ENCODE measurements at regions not wholly inside any gene's neighbourhood (a gene's known extent, or its start where the extent isn't known, plus 50 kb on each side); places are given as distances from the start of the nearest gene placed in this dataset.

- Histone ChIP-seq H3K36me3 (ENCODE audit: control insufficient read depth, insufficient read depth, low read length) (no peaks in the 10 kb centered on the region), H3K4me3 (replicated peaks; ENCODE audit: low read depth, low read length) (no peak overlapping the region), H3K27me3 (replicated peaks; ENCODE audit: control insufficient read depth, insufficient read depth, low read length) (no peaks in the 10 kb centered on the region)
- no peak for DNase-seq (ENCODE audit: extremely low read depth, insufficient read length)
- TF ChIP-seq CTCF (IDR thresholded peaks at IDR 0.05; ENCODE audit: insufficient read depth, low read length, poor library complexity, severe bottlenecking), result no peak
Measured at GRCh38 chr4:79081973-79082372, 142.7 kb upstream of the PAQR3 start.

- Histone ChIP-seq H3K36me3 (ENCODE audit: control insufficient read depth, insufficient read depth, low read length) (no peaks in the 10 kb centered on the region), H3K4me3 (replicated peaks; ENCODE audit: low read depth, low read length) (no peak overlapping the region), H3K27me3 (replicated peaks; ENCODE audit: control insufficient read depth, insufficient read depth, low read length) (no peaks in the 10 kb centered on the region)
- DNase-seq (ENCODE audit: extremely low read depth, insufficient read length), result no peak
- no peak for TF ChIP-seq CTCF (IDR thresholded peaks at IDR 0.05; ENCODE audit: insufficient read depth, low read length, poor library complexity, severe bottlenecking)
Measured at GRCh38 chr4:79078339-79078738, 139.1 kb upstream of the PAQR3 start.

GRCh38 chr4:79074040-79074439, 134.8 kb upstream of the PAQR3 start:
- H3K4me3 ChIP-seq (replicated peaks; ENCODE audit: low read depth, low read length), result no peak overlapping the region
- DNase-seq (ENCODE audit: extremely low read depth, insufficient read length), result no peak
- H3K36me3 ChIP-seq (ENCODE audit: control insufficient read depth, insufficient read depth, low read length), result no peaks in the 10 kb centered on the region
- no peaks in the 10 kb centered on the region for H3K27me3 ChIP-seq (replicated peaks; ENCODE audit: control insufficient read depth, insufficient read depth, low read length)
- no peak for TF ChIP-seq CTCF (IDR thresholded peaks at IDR 0.05; ENCODE audit: insufficient read depth, low read length, poor library complexity, severe bottlenecking)

- no peak for DNase-seq (ENCODE audit: extremely low read depth, insufficient read length)
- no peak overlapping the region for H3K4me3 ChIP-seq (replicated peaks; ENCODE audit: low read depth, low read length)
- no peaks in the 10 kb centered on the region for H3K27me3 ChIP-seq (replicated peaks; ENCODE audit: control insufficient read depth, insufficient read depth, low read length)
- no peaks in the 10 kb centered on the region for H3K36me3 ChIP-seq (ENCODE audit: control insufficient read depth, insufficient read depth, low read length)
- no peak for TF ChIP-seq CTCF (IDR thresholded peaks at IDR 0.05; ENCODE audit: insufficient read depth, low read length, poor library complexity, severe bottlenecking)
Measured at GRCh38 chr4:79073471-79073870, 134.2 kb upstream of the PAQR3 start.

- no peak for TF ChIP-seq CTCF (IDR thresholded peaks at IDR 0.05; ENCODE audit: insufficient read depth, low read length, poor library complexity, severe bottlenecking)
- peak; percentile 6 for DNase-seq (ENCODE audit: extremely low read depth, insufficient read length)
- Histone ChIP-seq H3K27me3 (replicated peaks; ENCODE audit: control insufficient read depth, insufficient read depth, low read length) (no peaks in the 10 kb centered on the region), H3K36me3 (ENCODE audit: control insufficient read depth, insufficient read depth, low read length) (no peaks in the 10 kb centered on the region), H3K4me3 (replicated peaks; ENCODE audit: low read depth, low read length) (no peak overlapping the region)
Measured at GRCh38 chr4:79065262-79065661, 126.0 kb upstream of the PAQR3 start.

- no peaks in the 10 kb centered on the region for H3K36me3 ChIP-seq (ENCODE audit: control insufficient read depth, insufficient read depth, low read length)
- DNase-seq (ENCODE audit: extremely low read depth, insufficient read length), result peak; percentile 10
- TF ChIP-seq CTCF (IDR thresholded peaks at IDR 0.05; ENCODE audit: insufficient read depth, low read length, poor library complexity, severe bottlenecking), result no peak
- no peak overlapping the region for H3K4me3 ChIP-seq (replicated peaks; ENCODE audit: low read depth, low read length)
- H3K27me3 ChIP-seq (replicated peaks; ENCODE audit: control insufficient read depth, insufficient read depth, low read length), result no peaks in the 10 kb centered on the region
Measured at GRCh38 chr4:79064806-79065205, 125.6 kb upstream of the PAQR3 start.
